ENCODE measurements at regions not wholly inside any gene's neighbourhood (a gene's known extent, or its start where the extent isn't known, plus 50 kb on each side); places are given as distances from the start of the nearest gene placed in this dataset.

- TF ChIP-seq REST (IDR thresholded peaks at IDR 0.05; ENCODE audit: insufficient read depth in 1 of 2, low read depth in 2 of 2, low read length in 2 of 2) (no peak), POLR2AphosphoS5 (IDR thresholded peaks at IDR 0.05; ENCODE audit: low read depth, low read length) (no peak), SIN3A (IDR thresholded peaks at IDR 0.05; ENCODE audit: borderline replicate concordance, insufficient read depth, low read length) (no peak)
Measured at GRCh38 chr5:124206540-124206939, 539.9 kb downstream of the ZNF608 start.
